ENCODE measurements at regions not wholly inside any gene's neighbourhood (a gene's known extent, or its start where the extent isn't known, plus 50 kb on each side); places are given as distances from the start of the nearest gene placed in this dataset.

- TF ChIP-seq CDX4 (CRISPR knock-in tag; IDR thresholded peaks at IDR 0.05; ENCODE audit: borderline replicate concordance), result no peak
These were observed 56.3 kb upstream of the C1orf87 start (continued) for GRCh38 chr1:60129911-60130310.

GRCh38 chr1:60126723-60127122 is 53.2 kb upstream of the C1orf87 start:
- H3K4me1 Mint-ChIP-seq, result no peaks in the 10 kb centered on the region
- H3K4me3 Mint-ChIP-seq, result no peak overlapping the region
- no peaks in the 10 kb centered on the region for H3K9me3 Mint-ChIP-seq
- TF ChIP-seq ZNF532 (CRISPR knock-in tag; IDR thresholded peaks at IDR 0.05; ENCODE audit: borderline replicate concordance) (no peak), IRF1 (CRISPR knock-in tag; IDR thresholded peaks at IDR 0.05) (no peak), ZNF281 (CRISPR knock-in tag; IDR thresholded peaks at IDR 0.05) (no peak), ZNF121 (CRISPR knock-in tag; IDR thresholded peaks at IDR 0.05) (no peak)
- no peaks in the 10 kb centered on the region; the same call in 1 of the 2 replicates for H3K27me3 Mint-ChIP-seq (ENCODE audit: low read depth)
- CTCF ChIA-PET, result interaction anchor here (0.5 to 3.8 kb wide), 3 partner anchors 65 to 155 kb away, joined by 3 to 15 read pairs (median 12); no protein-coding TSS in a partner anchor
- H3K36me3 Mint-ChIP-seq, result no peaks in the 10 kb centered on the region
- peak; percentile 51; the same call in 1 of the 2 replicates for ATAC-seq
- POLR2A ChIA-PET, result no interaction called here
- H3K27ac Mint-ChIP-seq, result no peak overlapping the region
- DNase-seq (ENCODE audit: low spot score), result no peak
